Endothelial cell of umbilical vein (primary cell): ENCODE measurements at regions not wholly inside any gene's neighbourhood (a gene's known extent, or its start where the extent isn't known, plus 50 kb on each side); places are given as distances from the start of the nearest gene placed in this dataset.

Experiments used
- BruUV-seq: library from RNA; stranded (reverse); fragments of 400-500 nt; replicated peaks from 2 replicates; lab custom pipeline; 2021; lab: Mats Ljungman, UMichigan
- CTCF ChIA-PET: fragments of 300-600, 350-600 bp; sonication (Branson Sonifier 250); formaldehyde crosslinking; loops from one replicate; lab custom pipeline; 2021; ENCODE audit warnings: antibody characterized with exemption, inconsistent platforms; lab: Charles Lee
- POLR2A ChIA-PET: fragments of 300-600, 350-600 bp; sonication (Branson Sonifier 250); formaldehyde crosslinking; loops from one replicate; lab custom pipeline; 2021; ENCODE audit warnings: antibody characterized with exemption, inconsistent platforms; lab: Charles Lee
- DNase-seq: peaks from one replicate; pipeline ENCODE4 v3.0.0-alpha.2; 2011; ENCODE audit warnings: low read depth, low spot score
- FAIRE-seq: peaks from 2 replicates; lab custom pipeline; 2011; peaks lifted over from hg19 to GRCh38; lab: Jason Lieb, UNC
- H2AFZ ChIP-seq: 2 replicates; pipeline ENCODE4 v1.6.0; 2012; ENCODE audit warnings: low read depth, low read length, control low read depth, inconsistent platforms
- H3K27ac ChIP-seq: 2 replicates; pipeline ENCODE4 v1.5.1; 2011; ENCODE audit warnings: low read depth, mild to moderate bottlenecking, control low read depth, low read length, moderate library complexity; ENCODE audit not compliant: insufficient read depth
- H3K27me3 ChIP-seq, 2 experiments: 2 replicates each; pipeline versions ENCODE4 v1.6.0 to v1.6.1; 2011; ENCODE audit warnings: low read length in 2 of 2, mixed read lengths in 1 of 2; ENCODE audit not compliant: control insufficient read depth in 2 of 2, insufficient read depth in 2 of 2
- H3K36me3 ChIP-seq, 2 experiments: 2 replicates in 1 of 2; 3 replicates in 1 of 2; pipeline ENCODE4 v1.5.1; 2011; ENCODE audit warnings: low read length in 2 of 2, mild to moderate bottlenecking in 1 of 2, moderate library complexity in 1 of 2; ENCODE audit not compliant: control insufficient read depth in 2 of 2, insufficient read depth in 2 of 2; ENCODE audit errors: extremely low read depth in 1 of 2
- H3K4me1 ChIP-seq: 3 replicates; pipeline ENCODE4 v1.5.1; 2011; ENCODE audit warnings: mild to moderate bottlenecking, low read length; ENCODE audit not compliant: control insufficient read depth, insufficient read depth; ENCODE audit errors: extremely low read depth
- H3K4me2 ChIP-seq: 2 replicates; pipeline ENCODE4 v1.6.1; 2011; ENCODE audit warnings: low read length, control low read depth, mixed read lengths; ENCODE audit not compliant: insufficient read depth
- H3K4me3 ChIP-seq, 3 experiments: fragments of 200-600 bp in 1 of 3; sonication (generic), shearing (Covaris generic) in 1 of 3; replicated peaks in 1 of 3; 2 replicates each; pipeline ENCODE4 v1.5.1; 2011 to 2016; ENCODE audit warnings: control low read depth in 3 of 3, low read length in 3 of 3, mild to moderate bottlenecking in 2 of 3, inconsistent platforms in 1 of 3, low read depth in 1 of 3, moderate library complexity in 1 of 3; ENCODE audit not compliant: insufficient read depth in 1 of 3
- H3K79me2 ChIP-seq: 2 replicates; pipeline ENCODE4 v1.6.0; 2012; ENCODE audit warnings: low read length, inconsistent platforms; ENCODE audit not compliant: control insufficient read depth, insufficient read depth
- H3K9ac ChIP-seq: replicated peaks from 2 replicates; pipeline ENCODE3; 2011; ENCODE audit warnings: low read length, control low read depth; ENCODE audit not compliant: insufficient read depth; ENCODE audit errors: extremely low read depth
- H3K9me1 ChIP-seq: replicated peaks from 3 replicates; pipeline ENCODE4 v1.6.0; 2011; ENCODE audit warnings: mild to moderate bottlenecking, low read length; ENCODE audit not compliant: control insufficient read depth, insufficient read depth; ENCODE audit errors: extremely low read depth
- H3K9me3 ChIP-seq: replicated peaks from 2 replicates; pipeline ENCODE4 v1.5.1; 2012; ENCODE audit warnings: low read length, inconsistent platforms; ENCODE audit not compliant: control insufficient read depth, insufficient read depth
- H4K20me1 ChIP-seq: replicated peaks from 2 replicates; pipeline ENCODE3; 2011; ENCODE audit warnings: mild to moderate bottlenecking, low read length; ENCODE audit not compliant: control insufficient read depth, insufficient read depth; ENCODE audit errors: extremely low read depth
- CTCF ChIP-seq, 2 donors: IDR thresholded peaks; 1 replicate in 1 of 2; 2 replicates in 1 of 2; pipeline ENCODE4 v1.5.1; 2011; ENCODE audit warnings: low read length in 2 of 2, mild to moderate bottlenecking in 2 of 2, moderate library complexity in 2 of 2, control low read depth in 1 of 2, inconsistent platforms in 1 of 2, low read depth in 1 of 2; ENCODE audit not compliant: insufficient read depth in 1 of 2; ENCODE audit errors: extremely low read depth in 1 of 2
- EZH2 ChIP-seq: IDR thresholded peaks from 2 replicates; pipeline ENCODE4 v1.6.1; 2012; ENCODE audit warnings: borderline replicate concordance, low read depth, mild to moderate bottlenecking, moderate library complexity, low read length, inconsistent platforms; ENCODE audit not compliant: severe bottlenecking
- FOS ChIP-seq: IDR thresholded peaks from 2 replicates; pipeline ENCODE4 v1.6.1; 2011; ENCODE audit warnings: mild to moderate bottlenecking, low read length, moderate library complexity, borderline replicate concordance; ENCODE audit not compliant: insufficient read depth
- GATA2 ChIP-seq: IDR thresholded peaks from 2 replicates; pipeline ENCODE4 v1.7.0; 2011; ENCODE audit warnings: low read depth, mild to moderate bottlenecking, moderate library complexity, mixed read lengths, low read length; ENCODE audit not compliant: insufficient read length, insufficient read depth
- JUN ChIP-seq: IDR thresholded peaks from 2 replicates; pipeline ENCODE4 v1.6.1; 2011; ENCODE audit warnings: borderline replicate concordance, low read depth; ENCODE audit not compliant: insufficient read length, insufficient read depth
- MAX ChIP-seq: IDR thresholded peaks from 2 replicates; pipeline ENCODE4 v1.6.1; 2011; ENCODE audit not compliant: insufficient read depth, insufficient read length
- MYC ChIP-seq: IDR thresholded peaks from one replicate; pipeline ENCODE4 v1.6.1; 2011; ENCODE audit warnings: mild to moderate bottlenecking, low read depth, low read length
- POLR2A ChIP-seq: IDR thresholded peaks from 2 replicates; pipeline ENCODE4 v1.6.1; 2012; ENCODE audit warnings: low read depth, mild to moderate bottlenecking, control low read depth, low read length
- POLR2AphosphoS5 ChIP-seq: IDR thresholded peaks from 2 replicates; pipeline ENCODE4 v1.6.1; 2012; ENCODE audit warnings: low read depth, mild to moderate bottlenecking, control low read depth, low read length, moderate library complexity; ENCODE audit not compliant: insufficient read depth
- dilution Hi-C: fragments of 300-500 bp; cut with MboI; formaldehyde crosslinking; loops from one replicate; pipeline ENCODE4 v1.15.0; 2019; ENCODE audit warnings: low sequenced_read_pairs; ENCODE audit not compliant: extremely low pct_ligation_motif_present
- intact Hi-C: fragments of 100-400 bp; cut with micrococcal nuclease; formaldehyde crosslinking; loops from one replicate; pipeline ENCODE4 v1.10.0; 2022

DNA sequence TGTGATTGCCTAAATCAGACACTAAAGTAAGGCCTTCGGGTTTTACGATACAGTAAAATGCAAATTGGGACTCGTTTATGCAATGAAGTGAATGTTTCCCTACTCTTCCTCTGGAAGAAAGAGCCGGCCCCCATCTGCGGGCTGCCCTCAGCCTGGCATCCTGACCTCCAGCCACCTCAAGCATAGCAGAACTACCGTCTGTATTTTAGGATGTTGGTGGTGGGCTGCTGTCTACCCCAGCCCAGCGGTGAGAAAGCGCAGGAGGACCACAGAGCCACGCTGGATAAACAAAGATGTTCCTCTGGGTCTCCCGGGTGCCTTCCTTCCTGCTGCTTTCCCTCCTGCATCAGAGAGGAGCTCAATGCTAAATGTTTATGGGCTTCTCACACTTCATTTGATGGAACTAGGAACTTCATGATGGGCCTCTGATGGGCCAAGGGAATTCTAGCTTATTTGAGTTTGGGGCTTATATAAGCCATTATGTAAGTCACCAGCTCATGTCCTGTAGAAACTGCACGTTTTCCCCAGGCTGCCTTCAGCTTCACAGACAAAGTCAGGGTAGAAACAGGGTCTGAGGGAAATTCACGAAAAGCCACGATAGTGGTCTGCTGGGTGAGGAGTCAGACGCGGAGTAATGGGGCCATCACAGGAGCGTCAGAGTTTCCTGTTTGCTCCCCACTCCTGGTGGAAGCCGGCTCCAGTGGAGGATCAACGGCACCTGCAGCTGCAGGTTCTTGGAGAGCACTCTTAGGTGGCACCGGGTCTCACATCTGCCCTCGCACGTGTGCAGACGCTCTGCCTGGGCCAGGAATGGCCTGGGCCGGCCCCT is 287.4 kb downstream of the BRD1 start:
- POLR2A ChIA-PET = no interaction called here
- DNase-seq (no peak), FAIRE-seq (no peak)
- dilution Hi-C loops (no loop called here), intact Hi-C loops (no loop called here)
- Histone ChIP-seq H3K9me1 (no peaks in the 10 kb centered on the region), H3K4me3 (no peak overlapping the region), H2AFZ (no peak overlapping the region), H4K20me1 (no peaks in the 10 kb centered on the region), H3K9me3 (no peaks in the 10 kb centered on the region), H3K27ac (no peak overlapping the region), H3K9ac (no peak overlapping the region), H3K4me1 (no peaks in the 10 kb centered on the region), H3K4me2 (no peak overlapping the region), H3K27me3 (no peaks in the 10 kb centered on the region), H3K36me3 (no peaks in the 10 kb centered on the region), H3K79me2 (no peaks in the 10 kb centered on the region)
- no TSS peak for BruUV-seq
- CTCF ChIA-PET = no interaction called here
- TF ChIP-seq MAX = no peak
- TF ChIP-seq JUN = no peak
- no peak for TF ChIP-seq POLR2A
- TF ChIP-seq CTCF (IDR thresholded peaks at IDR 0.05; ENCODE audit: extremely low read depth in 1 of 2, insufficient read depth in 1 of 2, low read depth in 1 of 2, low read length in 2 of 2) = no peak
- no peak for TF ChIP-seq MYC
- no peak for TF ChIP-seq FOS
- no peak for TF ChIP-seq POLR2AphosphoS5
- TF ChIP-seq EZH2 = no peak
- no peak for TF ChIP-seq GATA2
